ENCODE measurements at regions not wholly inside any gene's neighbourhood (a gene's known extent, or its start where the extent isn't known, plus 50 kb on each side); places are given as distances from the start of the nearest gene placed in this dataset.

- DNase-seq (ENCODE audit: low read depth in 4 of 4, low spot score in 3 of 4), result no peak
Measured at GRCh38 chr5:165083394-165083793, 1578.0 kb downstream of the MAT2B start.

GRCh38 chr5:165086465-165086864 lies 1581.0 kb downstream of the MAT2B start:
- no peak for DNase-seq (ENCODE audit: low read depth in 4 of 4, low spot score in 3 of 4)

DNA sequence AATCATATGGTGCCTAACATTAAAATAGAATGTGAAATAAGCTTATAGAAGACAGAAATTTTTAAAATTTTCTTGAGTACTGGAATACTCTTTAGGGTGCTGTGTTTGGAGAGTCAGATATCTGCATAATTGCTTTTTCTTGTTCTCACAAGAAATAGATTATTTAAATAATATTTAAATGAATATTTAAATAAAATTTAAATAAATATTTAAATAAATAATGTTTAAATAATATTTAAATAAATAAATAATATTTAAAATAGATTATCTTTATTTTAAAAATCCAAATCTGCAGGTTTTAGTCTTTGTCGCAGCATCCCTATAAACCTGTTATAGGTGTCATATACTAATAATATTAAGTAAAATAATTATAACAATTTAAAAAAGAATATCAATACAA lies 1589.4 kb downstream of the MAT2B start:
- no peak for DNase-seq (ENCODE audit: low read depth in 4 of 4, low spot score in 3 of 4)

DNA sequence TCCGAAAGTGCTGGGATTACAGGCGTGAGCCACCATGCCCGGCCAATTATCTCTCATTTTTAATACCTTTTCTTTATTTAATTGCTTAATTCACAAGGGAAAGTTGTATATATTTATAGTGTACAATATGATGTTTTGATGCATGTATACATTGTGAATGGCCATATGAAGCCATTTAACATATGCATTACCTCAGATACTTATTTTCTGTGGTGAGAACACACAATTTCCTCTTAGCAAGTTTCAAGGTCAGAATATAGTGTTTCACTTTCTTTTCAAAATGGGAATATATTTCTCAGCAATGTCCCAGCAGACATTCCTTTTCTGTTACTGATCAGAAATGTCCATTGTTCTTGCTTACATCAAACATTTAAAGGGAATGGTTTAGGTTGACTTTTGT lies 1596.3 kb downstream of the MAT2B start:
- DNase-seq (ENCODE audit: low read depth in 4 of 4, low spot score in 3 of 4), result no peak

- no peak for DNase-seq (ENCODE audit: low read depth in 4 of 4, low spot score in 3 of 4)
Measured at GRCh38 chr5:165104611-165105010, 1599.2 kb downstream of the MAT2B start.

GRCh38 chr5:165108809-165109208 lies 1603.4 kb downstream of the MAT2B start:
- no peak for DNase-seq (ENCODE audit: low read depth in 4 of 4, low spot score in 3 of 4)

DNA sequence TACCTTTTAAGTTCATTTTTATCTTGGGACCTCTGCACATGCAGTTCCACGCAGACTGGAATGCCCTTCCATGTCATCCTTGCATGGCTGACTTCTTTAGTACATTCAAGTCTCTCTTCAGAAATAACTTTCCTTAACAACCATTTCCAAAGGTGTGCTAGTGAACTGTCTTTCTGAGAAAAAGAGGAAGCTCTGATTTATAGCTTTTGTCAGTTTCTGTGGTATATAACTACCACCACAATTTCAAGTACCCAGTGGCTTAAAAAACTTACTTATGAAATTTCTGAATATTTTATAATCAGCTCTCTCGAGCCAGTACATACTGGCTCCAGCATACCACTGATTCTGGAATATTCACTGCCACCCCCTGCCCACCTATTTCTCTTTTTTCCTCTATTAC lies 1613.8 kb downstream of the MAT2B start:
- no peak for DNase-seq (ENCODE audit: low read depth in 4 of 4, low spot score in 3 of 4)

DNA sequence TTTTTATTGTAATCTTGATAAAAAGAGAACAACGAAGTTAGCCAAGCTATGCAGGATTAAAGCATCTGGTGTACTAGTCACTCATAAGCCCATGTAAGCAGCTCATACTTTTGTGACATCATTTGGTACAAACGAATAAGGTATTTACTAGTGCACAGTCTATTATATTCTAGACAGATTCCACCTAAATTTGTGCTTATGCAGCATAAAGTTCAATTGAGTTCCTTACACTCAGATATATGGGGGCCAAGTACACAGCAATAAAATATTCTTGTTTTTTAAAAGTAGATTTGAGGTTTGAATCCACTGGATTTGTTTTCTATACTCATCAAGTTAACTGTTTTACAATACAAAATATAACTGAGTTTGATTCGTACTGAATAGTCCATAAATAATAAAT lies 1621.2 kb downstream of the MAT2B start:
- DNase-seq (ENCODE audit: low read depth in 4 of 4, low spot score in 3 of 4), result no peak

DNA sequence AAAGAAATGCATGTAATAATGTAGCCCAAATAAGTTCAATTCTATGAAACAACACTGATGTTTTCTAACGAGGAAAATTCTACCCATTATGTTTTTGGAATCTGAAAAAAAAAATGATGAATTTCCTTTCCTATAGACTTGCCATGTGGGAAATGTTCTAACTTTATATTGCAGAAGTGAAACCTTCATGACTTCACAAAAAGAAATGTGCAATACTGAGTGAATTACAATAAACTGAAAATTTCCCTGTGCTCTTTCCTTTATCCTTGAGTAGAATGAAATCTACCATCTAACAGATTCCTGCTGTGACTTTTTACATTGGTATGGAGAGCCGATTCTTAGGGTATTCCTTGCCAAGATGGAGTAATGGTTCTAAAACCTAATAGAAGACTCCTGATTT lies 1622.5 kb downstream of the MAT2B start:
- DNase-seq (ENCODE audit: low read depth in 4 of 4, low spot score in 3 of 4), result no peak

- DNase-seq (ENCODE audit: low read depth in 4 of 4, low spot score in 3 of 4), result no peak
Measured at GRCh38 chr5:165130656-165131055, 1625.2 kb downstream of the MAT2B start.

GRCh38 chr5:165134155-165134554 lies 1628.7 kb downstream of the MAT2B start:
- no peak for DNase-seq (ENCODE audit: low read depth in 4 of 4, low spot score in 3 of 4)

- DNase-seq (ENCODE audit: low read depth in 4 of 4, low spot score in 3 of 4), result no peak
Measured at GRCh38 chr5:165135565-165135964, 1630.1 kb downstream of the MAT2B start.

GRCh38 chr5:165137701-165138100 lies 1632.3 kb downstream of the MAT2B start:
- no peak for DNase-seq (ENCODE audit: low read depth in 4 of 4, low spot score in 3 of 4)

GRCh38 chr5:165138236-165138635 lies 1632.8 kb downstream of the MAT2B start:
- DNase-seq (ENCODE audit: low read depth in 4 of 4, low spot score in 3 of 4), result no peak

DNA sequence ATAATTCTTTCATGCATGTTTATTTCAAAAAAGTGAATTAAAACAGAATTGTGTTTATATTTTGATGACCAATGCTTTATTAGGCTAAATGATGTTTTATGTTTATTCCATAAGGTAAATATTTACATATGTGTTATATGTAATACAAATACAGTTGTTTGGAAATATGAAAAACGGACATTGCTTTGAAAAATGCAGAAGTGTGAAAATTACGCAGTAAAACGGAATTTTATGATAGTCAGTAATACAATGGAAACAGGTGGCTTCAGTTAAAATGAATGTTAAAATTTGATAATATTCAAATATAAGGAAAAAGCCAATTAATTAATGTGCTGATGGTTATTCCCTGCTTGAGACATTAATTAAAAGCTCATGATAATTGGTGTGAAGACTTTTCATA lies 1633.8 kb downstream of the MAT2B start:
- no peak for DNase-seq (ENCODE audit: low read depth in 4 of 4, low spot score in 3 of 4)

DNA sequence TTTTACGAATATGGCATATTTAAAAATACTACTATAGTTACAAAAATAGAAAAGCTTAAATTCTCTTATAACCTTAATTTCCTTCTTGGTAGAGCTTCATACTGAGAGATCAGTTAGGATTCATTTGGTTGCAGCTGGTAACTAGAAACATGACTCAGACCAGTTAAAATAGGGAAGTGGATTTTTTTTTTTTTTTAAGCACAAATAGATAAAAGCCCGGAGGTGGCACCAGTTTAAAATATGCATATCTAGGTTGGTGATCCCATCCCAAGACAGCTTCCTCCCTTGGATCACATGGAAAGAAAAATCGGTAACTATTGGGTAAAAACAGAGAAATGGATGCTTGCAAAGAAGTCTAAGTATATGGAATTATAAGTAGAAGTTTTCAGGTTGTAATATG lies 1634.3 kb downstream of the MAT2B start:
- DNase-seq (ENCODE audit: low read depth in 4 of 4, low spot score in 3 of 4), result no peak

DNA sequence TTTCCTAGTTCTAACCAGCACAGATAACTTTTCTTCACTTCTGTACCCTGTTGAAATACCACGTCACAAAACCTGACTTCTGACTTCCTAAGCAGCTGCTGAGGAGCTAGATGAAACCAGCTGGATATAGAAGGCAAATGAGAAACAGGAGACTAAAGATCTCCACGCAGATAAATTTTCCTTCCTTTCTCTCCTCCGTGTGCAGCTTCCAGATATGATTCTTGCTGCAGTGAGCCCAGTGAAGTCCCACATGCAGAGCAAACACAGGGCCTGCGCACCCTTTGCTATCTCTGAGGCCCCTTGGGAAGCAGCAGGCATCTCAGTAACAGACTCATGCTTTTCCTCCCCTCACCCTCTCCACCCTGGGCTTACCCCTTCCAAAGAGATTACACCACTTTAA lies 1638.3 kb downstream of the MAT2B start:
- no peak for DNase-seq (ENCODE audit: low read depth in 4 of 4, low spot score in 3 of 4)

- DNase-seq (ENCODE audit: low read depth in 4 of 4, low spot score in 3 of 4), result no peak
Measured at GRCh38 chr5:165149431-165149830, 1644.0 kb downstream of the MAT2B start.

- no peak for DNase-seq (ENCODE audit: low read depth in 4 of 4, low spot score in 3 of 4)
Measured at GRCh38 chr5:165152058-165152457, 1646.6 kb downstream of the MAT2B start.

DNA sequence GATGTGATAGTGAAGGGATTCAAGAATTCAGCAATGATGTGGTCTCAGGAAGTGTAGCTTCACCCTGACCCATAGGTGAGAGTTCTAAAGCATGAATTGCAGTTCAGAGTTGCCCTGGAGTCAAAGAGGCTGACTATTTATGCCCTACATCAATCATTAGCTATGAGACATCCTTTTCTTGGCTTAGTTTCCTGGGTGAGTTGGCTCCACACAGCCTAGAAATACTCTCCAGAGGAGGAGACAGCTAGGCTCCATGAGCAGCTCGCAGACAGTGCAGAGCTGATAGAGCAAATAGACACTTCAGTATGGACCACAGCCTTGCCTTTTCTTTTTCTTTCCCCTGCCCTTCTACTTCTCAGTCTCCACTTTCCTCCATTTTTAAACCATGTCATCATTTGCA lies 1651.8 kb downstream of the MAT2B start:
- no peak for DNase-seq (ENCODE audit: low read depth in 4 of 4, low spot score in 3 of 4)

DNA sequence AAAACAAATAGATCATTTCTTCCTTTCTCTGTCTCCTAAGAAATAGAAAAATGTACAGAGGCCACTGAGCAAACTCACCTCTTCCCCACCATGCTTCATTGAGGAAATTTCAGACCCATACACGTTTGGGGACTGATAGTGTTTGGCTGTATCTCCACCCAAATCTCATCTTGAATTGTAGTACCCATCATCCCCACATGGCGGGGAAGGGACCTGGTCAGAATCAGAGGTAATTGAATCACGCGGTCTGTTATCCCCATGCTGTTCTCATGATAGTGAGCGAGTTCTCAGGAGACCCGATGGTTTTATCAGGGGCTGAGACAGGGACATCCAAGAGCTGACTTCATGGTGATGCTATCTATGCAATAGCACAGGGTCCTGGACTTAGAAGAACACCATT lies 1655.8 kb downstream of the MAT2B start:
- DNase-seq (ENCODE audit: low read depth in 4 of 4, low spot score in 3 of 4), result no peak

DNA sequence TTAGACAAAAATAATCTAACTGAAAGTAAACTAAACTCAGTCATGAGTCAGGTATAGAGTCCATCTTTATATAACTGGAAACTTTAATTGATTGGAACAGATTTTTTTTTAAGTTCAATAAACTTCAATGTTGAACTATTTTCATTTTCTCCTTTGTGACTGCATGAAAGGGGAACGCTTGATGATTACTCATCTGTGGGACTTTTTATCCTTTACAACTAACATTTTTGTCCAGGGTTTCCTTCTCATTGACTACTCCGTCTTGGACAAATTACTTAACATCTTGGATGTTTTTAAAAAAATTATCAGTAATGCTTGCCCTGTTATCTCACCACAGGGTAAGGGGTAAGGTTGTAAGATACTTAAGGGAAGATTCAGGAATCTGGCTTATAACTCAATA lies 1658.4 kb downstream of the MAT2B start:
- no peak for DNase-seq (ENCODE audit: low read depth in 4 of 4, low spot score in 3 of 4)

- DNase-seq (ENCODE audit: low read depth in 4 of 4, low spot score in 3 of 4), result no peak
Measured at GRCh38 chr5:165173651-165174050, 1668.2 kb downstream of the MAT2B start.

DNA sequence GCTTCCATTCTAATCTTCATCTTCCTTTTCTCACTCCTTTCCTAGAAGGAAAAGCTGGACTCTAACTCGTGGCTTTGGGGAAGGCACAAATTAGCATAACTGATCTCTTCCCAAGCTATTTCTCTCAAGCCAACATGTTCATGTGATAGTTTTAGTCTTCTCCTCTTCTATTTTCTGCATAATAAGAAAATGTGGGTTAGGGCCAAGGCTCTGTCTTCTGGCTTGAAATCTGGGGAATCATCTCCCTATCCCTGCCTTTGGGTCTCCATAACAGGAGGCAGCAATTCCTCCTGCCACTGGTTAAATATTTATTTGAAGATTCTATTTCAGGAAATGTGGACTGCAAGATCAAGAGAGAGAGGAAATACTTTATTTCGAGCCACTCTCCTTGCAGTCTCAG lies 1669.6 kb downstream of the MAT2B start:
- DNase-seq (ENCODE audit: low read depth in 4 of 4, low spot score in 3 of 4), result no peak
